ENCODE measurements at regions not wholly inside any gene's neighbourhood (a gene's known extent, or its start where the extent isn't known, plus 50 kb on each side); places are given as distances from the start of the nearest gene placed in this dataset.

DNA sequence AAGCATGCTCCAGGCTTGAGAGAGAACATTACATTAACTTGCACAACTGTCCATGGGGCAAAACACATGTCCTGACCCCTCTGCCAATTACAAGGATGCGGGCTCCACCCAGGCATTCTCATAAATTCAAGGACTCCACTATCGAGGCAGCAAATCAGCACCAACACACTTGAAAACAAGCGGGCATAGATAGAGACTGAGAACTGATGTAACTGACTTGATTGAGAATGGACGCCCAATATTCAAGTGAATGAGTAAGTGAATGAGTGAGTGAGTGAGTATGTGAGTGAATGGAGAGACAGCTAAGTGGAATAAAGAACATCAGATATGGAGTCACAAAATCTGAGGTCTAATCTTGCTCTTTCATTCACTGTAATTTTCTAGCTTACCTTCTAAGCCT is 75.0 kb upstream of the VSTM2B start:
- ChIA-PET RAD21 (ENCODE audit: low non-redundant PET in 1 of 2, low total read pairs in 2 of 2, uncharacterized antibody in 2 of 2, unreplicated experiment in 2 of 2) (no interaction called here), POLR2A (no interaction called here), CTCF (no interaction called here)
- no peak overlapping the region for H3K4me2 ChIP-seq (ENCODE audit: low read length)
- H3K79me2 ChIP-seq (ENCODE audit: insufficient read depth, low read length): no peaks in the 10 kb centered on the region
- no peak for DNase-seq (ENCODE audit: low read depth, low spot score)
- no peak for ATAC-seq
- no peak for TF ChIP-seq YY1 (IDR thresholded peaks at IDR 0.05; ENCODE audit: extremely low read depth, insufficient replicate concordance, low read depth, low read length)
- no peak for TF ChIP-seq EGR1 (IDR thresholded peaks at IDR 0.05; ENCODE audit: low read depth)
- TF ChIP-seq ZFX (IDR thresholded peaks at IDR 0.05): no peak
- no peak for TF ChIP-seq POLR2A (IDR thresholded peaks at IDR 0.05; ENCODE audit: borderline replicate concordance, extremely low read depth, insufficient read depth, insufficient read length)
- TF ChIP-seq SRF (IDR thresholded peaks at IDR 0.05; ENCODE audit: low read depth): no peak
- no peak for TF ChIP-seq ZNF274 (IDR thresholded peaks at IDR 0.05; ENCODE audit: low read depth, low read length)
- no peak for TF ChIP-seq POLR2AphosphoS5 (IDR thresholded peaks at IDR 0.05; ENCODE audit: low read depth, low read length)
- TF ChIP-seq, protein P1, sequence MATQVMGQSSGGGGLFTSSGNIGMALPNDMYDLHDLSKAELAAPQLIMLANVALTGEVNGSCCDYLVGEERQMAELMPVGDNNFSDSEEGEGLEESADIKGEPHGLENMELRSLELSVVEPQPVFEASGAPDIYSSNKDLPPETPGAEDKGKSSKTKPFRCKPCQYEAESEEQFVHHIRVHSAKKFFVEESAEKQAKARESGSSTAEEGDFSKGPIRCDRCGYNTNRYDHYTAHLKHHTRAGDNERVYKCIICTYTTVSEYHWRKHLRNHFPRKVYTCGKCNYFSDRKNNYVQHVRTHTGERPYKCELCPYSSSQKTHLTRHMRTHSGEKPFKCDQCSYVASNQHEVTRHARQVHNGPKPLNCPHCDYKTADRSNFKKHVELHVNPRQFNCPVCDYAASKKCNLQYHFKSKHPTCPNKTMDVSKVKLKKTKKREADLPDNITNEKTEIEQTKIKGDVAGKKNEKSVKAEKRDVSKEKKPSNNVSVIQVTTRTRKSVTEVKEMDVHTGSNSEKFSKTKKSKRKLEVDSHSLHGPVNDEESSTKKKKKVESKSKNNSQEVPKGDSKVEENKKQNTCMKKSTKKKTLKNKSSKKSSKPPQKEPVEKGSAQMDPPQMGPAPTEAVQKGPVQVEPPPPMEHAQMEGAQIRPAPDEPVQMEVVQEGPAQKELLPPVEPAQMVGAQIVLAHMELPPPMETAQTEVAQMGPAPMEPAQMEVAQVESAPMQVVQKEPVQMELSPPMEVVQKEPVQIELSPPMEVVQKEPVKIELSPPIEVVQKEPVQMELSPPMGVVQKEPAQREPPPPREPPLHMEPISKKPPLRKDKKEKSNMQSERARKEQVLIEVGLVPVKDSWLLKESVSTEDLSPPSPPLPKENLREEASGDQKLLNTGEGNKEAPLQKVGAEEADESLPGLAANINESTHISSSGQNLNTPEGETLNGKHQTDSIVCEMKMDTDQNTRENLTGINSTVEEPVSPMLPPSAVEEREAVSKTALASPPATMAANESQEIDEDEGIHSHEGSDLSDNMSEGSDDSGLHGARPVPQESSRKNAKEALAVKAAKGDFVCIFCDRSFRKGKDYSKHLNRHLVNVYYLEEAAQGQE (IDR thresholded peaks at IDR 0.05; ENCODE audit: low read depth): no peak
- no peaks in the 10 kb centered on the region for H3K36me3 ChIP-seq (ENCODE audit: control insufficient read depth in 1 of 2, insufficient read depth in 2 of 2, low read length in 2 of 2)
- H3K4me3 ChIP-seq (replicated peaks in 1 of 2; ENCODE audit: low read depth in 1 of 2, low read length in 2 of 2): no peak overlapping the region
- H3K9me2 ChIP-seq (ENCODE audit: insufficient read depth): no peaks in the 10 kb centered on the region
- H3K9ac ChIP-seq (ENCODE audit: low read length): no peak overlapping the region
- H3K27me3 ChIP-seq (ENCODE audit: insufficient read depth, low read length): peaks cover 10% of the 10 kb centered on the region; the same call in 1 of the 2 replicates
- H3K27ac ChIP-seq (ENCODE audit: low read depth, low read length): no peak overlapping the region
- H3K9me3 ChIP-seq (ENCODE audit: control insufficient read depth in 1 of 2, insufficient read depth in 1 of 2, low read depth in 1 of 2, low read length in 2 of 2): no peaks in the 10 kb centered on the region
- BruUV-seq (replicated peaks): no TSS peak
- H2AFZ ChIP-seq (ENCODE audit: low read depth, low read length, poor library complexity, severe bottlenecking): no peak overlapping the region
- H3K4me1 ChIP-seq (ENCODE audit: control insufficient read depth in 1 of 2, insufficient read depth in 2 of 2, low read length in 2 of 2): no peaks in the 10 kb centered on the region
- intact Hi-C loops (cut with micrococcal nuclease): no loop called here
- no peaks in the 10 kb centered on the region for H4K20me1 ChIP-seq (ENCODE audit: insufficient read depth)
